HepG2 (cell line): ENCODE measurements at regions not wholly inside any gene's neighbourhood (a gene's known extent, or its start where the extent isn't known, plus 50 kb on each side); places are given as distances from the start of the nearest gene placed in this dataset.

Experiments used
- ATAC-seq: fragments of 200-7000 bp; cut with Tn5 transposase; 3 replicates; pipeline ENCODE4 v1.9.1; 2020; ENCODE audit warnings: mild to moderate bottlenecking, moderate library complexity
- BruUV-seq: library from RNA; stranded (reverse); fragments of 400-500 nt; replicated peaks from 2 replicates; lab custom pipeline; 2021; lab: Mats Ljungman, UMichigan
- CTCF ChIA-PET: fragments of 300-600 bp; formaldehyde crosslinking; extraction: SDS; loops from one replicate; lab custom pipeline; 2021; ENCODE audit warnings: low total read pairs, inconsistent platforms, low intra/inter-chr PET ratio; lab: Yijun Ruan, JAX
- POLR2A ChIA-PET: fragments of 350-600 bp; sonication (Branson Sonifier 250); formaldehyde crosslinking; loops from one replicate; lab custom pipeline; 2020; ENCODE audit warnings: antibody characterized with exemption, inconsistent platforms; lab: Yijun Ruan, JAX
- DNase-seq: peaks from one replicate; pipeline ENCODE4 v3.0.0-alpha.2; 2015; ENCODE audit warnings: low spot score
- FAIRE-seq: peaks from 3 replicates; lab custom pipeline; 2011; peaks lifted over from hg19 to GRCh38; lab: Jason Lieb, UNC
- H2AFZ ChIP-seq: one replicate; pipeline ENCODE4 v1.6.1; 2011; ENCODE audit warnings: low read length, inconsistent platforms
- H3K27ac ChIP-seq: fragments of 300-600 bp; 3 replicates; pipeline ENCODE4 v1.8.0; 2011; ENCODE audit warnings: mixed run types, mild to moderate bottlenecking, mixed read lengths, low read length, inconsistent platforms; ENCODE audit not compliant: insufficient read depth; ENCODE audit errors: extremely low read length
- H3K27me3 ChIP-seq, 2 experiments: fragments of 200-600 bp in 1 of 2; 2 replicates in 1 of 2; 3 replicates in 1 of 2; pipeline versions ENCODE4 v1.6.0 to v1.8.0; 2011; ENCODE audit warnings: low read length in 2 of 2, mild to moderate bottlenecking in 2 of 2, moderate library complexity in 2 of 2, inconsistent platforms in 1 of 2; ENCODE audit not compliant: insufficient read depth in 2 of 2, control insufficient read depth in 1 of 2
- H3K36me3 ChIP-seq, 2 experiments: fragments of 200-600 bp in 1 of 2; replicated peaks in 1 of 2; 2 replicates in 1 of 2; 3 replicates in 1 of 2; pipeline versions ENCODE4 v1.5.1 to v1.8.0; 2011; ENCODE audit warnings: low read length in 2 of 2, inconsistent platforms in 1 of 2; ENCODE audit not compliant: insufficient read depth in 2 of 2, control insufficient read depth in 1 of 2
- H3K4me1 ChIP-seq: 2 replicates; pipeline ENCODE4 v1.5.1; 2012; ENCODE audit warnings: low read length, inconsistent platforms; ENCODE audit not compliant: insufficient read depth
- H3K4me2 ChIP-seq: 2 replicates; pipeline ENCODE4 v1.6.0; 2011; ENCODE audit warnings: low read depth, low read length, inconsistent platforms
- H3K4me3 ChIP-seq, 3 experiments: fragments of 200-600 bp in 1 of 3; sonication (generic), shearing (Covaris generic) in 1 of 3; replicated peaks in 1 of 3; 2 replicates each; pipeline ENCODE4 v1.5.1; 2011 to 2016; ENCODE audit warnings: low read length in 3 of 3, inconsistent platforms in 2 of 3, low read depth in 2 of 3, mild to moderate bottlenecking in 2 of 3, control low read depth in 1 of 3, mixed read lengths in 1 of 3; ENCODE audit not compliant: insufficient read depth in 1 of 3
- H3K79me2 ChIP-seq: one replicate; pipeline ENCODE4 v1.6.1; 2011; ENCODE audit warnings: low read length, inconsistent platforms; ENCODE audit not compliant: insufficient read depth
- H3K9ac ChIP-seq: 2 replicates; pipeline ENCODE4 v1.6.0; 2011; ENCODE audit warnings: mild to moderate bottlenecking, low read depth, low read length, inconsistent platforms; ENCODE audit not compliant: insufficient read depth
- H3K9me3 ChIP-seq: 2 replicates; pipeline ENCODE4 v1.5.1; 2012; ENCODE audit warnings: mild to moderate bottlenecking, low read length
- H4K20me1 ChIP-seq: 2 replicates; pipeline ENCODE4 v1.6.0; 2011; ENCODE audit warnings: inconsistent platforms, mild to moderate bottlenecking, low read length, moderate library complexity; ENCODE audit not compliant: insufficient read depth
- DMAP1 ChIP-seq: IDR thresholded peaks from 2 replicates; pipeline ENCODE4 v1.6.1; 2016
- GATAD2A ChIP-seq: IDR thresholded peaks from 2 replicates; pipeline ENCODE4 v1.6.1; 2016
- GFI1 ChIP-seq: sonication (generic); formaldehyde crosslinking; IDR thresholded peaks from 2 replicates; pipeline ENCODE4 v1.5.0; 2020; ENCODE audit warnings: missing genetic modification reagents, mild to moderate bottlenecking, borderline replicate concordance
- KMT2B ChIP-seq: IDR thresholded peaks from 2 replicates; pipeline ENCODE4 v1.6.1; 2016; ENCODE audit warnings: missing genetic modification reagents, missing compliant biosample characterization
- RFXAP ChIP-seq: sonication (generic); formaldehyde crosslinking; IDR thresholded peaks from 2 replicates; pipeline ENCODE4 v1.4.0; 2020; ENCODE audit warnings: missing genetic modification reagents, borderline replicate concordance
- ZFY ChIP-seq: sonication (generic); formaldehyde crosslinking; IDR thresholded peaks from 2 replicates; pipeline ENCODE4 v1.4.0; 2020; ENCODE audit warnings: missing genetic modification reagents
- ZNF431 ChIP-seq: sonication (generic); formaldehyde crosslinking; IDR thresholded peaks from 2 replicates; pipeline ENCODE4 v1.9.0; 2022; ENCODE audit warnings: missing genetic modification reagents, low read depth, mild to moderate bottlenecking, borderline replicate concordance
- ZSCAN21 ChIP-seq: sonication (generic); formaldehyde crosslinking; IDR thresholded peaks from 2 replicates; pipeline ENCODE4 v1.8.0; 2022; ENCODE audit warnings: mild to moderate bottlenecking, missing genetic modification reagents, moderate library complexity, borderline replicate concordance
- WGBS: methylation state at CpG from one replicate; pipeline ENCODE4 v1.1.6; 2017; ENCODE audit warnings: low lambda C conversion rate; 5-methylcytosine and 5-hydroxymethylcytosine counted together
- in situ Hi-C: cut with HindIII; loops from 2 replicates; pipeline ENCODE4 v1.10.0; 2017; ENCODE audit warnings: low pct_unique_long_range_greater_than_20kb; ENCODE audit not compliant: extremely low pct_ligation_motif_present
- intact Hi-C: fragments of 100-400 bp; cut with micrococcal nuclease; formaldehyde crosslinking; loops from one replicate; pipeline ENCODE4 v1.10.0; 2022; ENCODE audit not compliant: unreplicated experiment

DNA sequence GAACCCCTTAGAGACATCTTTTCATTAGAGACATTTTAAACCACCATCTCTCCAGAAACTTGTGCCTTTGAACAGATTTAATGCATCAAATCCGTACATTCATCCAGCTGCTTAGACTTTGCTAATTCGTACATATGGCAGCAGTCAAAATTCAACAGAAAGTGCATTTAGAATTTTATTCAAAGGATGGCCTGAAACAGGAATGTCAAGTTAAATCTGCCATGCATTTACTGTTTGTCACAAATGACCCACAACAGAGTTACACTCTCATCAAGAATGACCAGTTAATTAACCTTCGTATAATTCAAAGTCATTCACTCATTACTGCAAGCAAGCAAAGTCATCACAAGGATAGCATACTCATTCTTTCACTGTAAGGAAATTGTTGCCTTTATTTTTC, 284.3 kb downstream of the SLC7A11 start:
- ChIA-PET CTCF (no interaction called here), POLR2A (no interaction called here)
- no peak overlapping the region for H3K27ac ChIP-seq
- ATAC-seq (no peak), DNase-seq (no peak), FAIRE-seq (no peak)
- BruUV-seq, result no TSS peak
- H3K36me3 ChIP-seq, result no peaks in the 10 kb centered on the region
- no peaks in the 10 kb centered on the region for H3K9me3 ChIP-seq
- intact Hi-C loops (no loop called here), in situ Hi-C loops (no loop called here)
- no peak for TF ChIP-seq RFXAP (CRISPR knock-in tag)
- H4K20me1 ChIP-seq, result no peaks in the 10 kb centered on the region
- no peaks in the 10 kb centered on the region for H3K79me2 ChIP-seq
- no peak overlapping the region for H3K4me3 ChIP-seq
- 3% methylated on average over 3 of the region's 3 CpGs for WGBS
- H3K4me2 ChIP-seq, result no peak overlapping the region
- no peak overlapping the region for H2AFZ ChIP-seq
- H3K27me3 ChIP-seq, result no peaks in the 10 kb centered on the region
- H3K4me1 ChIP-seq, result no peaks in the 10 kb centered on the region
- no peak overlapping the region for H3K9ac ChIP-seq

GRCh38 chr4:137956256-137956655, 285.9 kb downstream of the SLC7A11 start:
- H2AFZ ChIP-seq, result no peak overlapping the region
- H3K9me3 ChIP-seq, result no peaks in the 10 kb centered on the region
- no peak for ATAC-seq
- no TSS peak for BruUV-seq
- no peaks in the 10 kb centered on the region for H3K79me2 ChIP-seq
- H3K4me2 ChIP-seq, result no peak overlapping the region
- intact Hi-C loops (no loop called here), in situ Hi-C loops (no loop called here)
- TF ChIP-seq ZSCAN21 (no peak), ZFY (CRISPR knock-in tag) (no peak), GFI1 (CRISPR knock-in tag) (no peak), KMT2B (no peak), ZNF431 (CRISPR knock-in tag) (no peak), GATAD2A (CRISPR knock-in tag) (no peak), DMAP1 (CRISPR knock-in tag) (no peak)
- no peak for DNase-seq
- H3K36me3 ChIP-seq, result no peaks in the 10 kb centered on the region
- H4K20me1 ChIP-seq, result no peaks in the 10 kb centered on the region
- CTCF ChIA-PET, result no interaction called here
- WGBS, result 97% methylated on average over 2 of the region's 2 CpGs
- no peak overlapping the region for H3K9ac ChIP-seq
- no peaks in the 10 kb centered on the region for H3K4me1 ChIP-seq
- no peak for FAIRE-seq
- no peak overlapping the region for H3K27ac ChIP-seq
- POLR2A ChIA-PET, result no interaction called here
- no peak overlapping the region for H3K4me3 ChIP-seq
- no peaks in the 10 kb centered on the region for H3K27me3 ChIP-seq
